IMR-90 (cell line): ENCODE measurements at regions not wholly inside any gene's neighbourhood (a gene's known extent, or its start where the extent isn't known, plus 50 kb on each side); places are given as distances from the start of the nearest gene placed in this dataset.

ENCODE experiments used
- BHLHE40 ChIP-seq: fragments of 150-350 bp; IDR thresholded peaks from 2 replicates; pipeline ENCODE4 v1.6.1; 2016; ENCODE audit warnings: mild to moderate bottlenecking, low read depth, low read length
- CEBPB ChIP-seq: IDR thresholded peaks from 2 replicates; pipeline ENCODE4 v1.6.1; 2012; ENCODE audit warnings: low read depth, low read length, improper control_type of control experiment
- CHD1 ChIP-seq: IDR thresholded peaks from 2 replicates; pipeline ENCODE4 v1.6.1; 2012; ENCODE audit warnings: low read depth, low read length, improper control_type of control experiment
- CTCF ChIP-seq: conservative IDR thresholded peaks from 2 replicates; pipeline ENCODE4 v1.5.1; 2012; ENCODE audit warnings: mild to moderate bottlenecking, low read depth, low read length, improper control_type of control experiment
- ELK1 ChIP-seq: fragments of 150-350 bp; IDR thresholded peaks from 2 replicates; pipeline ENCODE4 v1.6.1; 2016; ENCODE audit warnings: low read depth, mild to moderate bottlenecking, low read length, moderate library complexity, borderline replicate concordance
- FOS ChIP-seq: fragments of 150-350 bp; IDR thresholded peaks from 2 replicates; pipeline ENCODE4 v1.6.1; 2016; ENCODE audit warnings: low read depth, low read length
- MAFK ChIP-seq: IDR thresholded peaks from 2 replicates; pipeline ENCODE4 v1.6.1; 2012; ENCODE audit warnings: low read depth, low read length, improper control_type of control experiment
- MAZ ChIP-seq: IDR thresholded peaks from 2 replicates; pipeline ENCODE4 v1.6.1; 2012; ENCODE audit warnings: low read depth, mild to moderate bottlenecking, low read length, improper control_type of control experiment, moderate library complexity, borderline replicate concordance
- MXI1 ChIP-seq: IDR thresholded peaks from 2 replicates; pipeline ENCODE4 v1.6.1; 2012; ENCODE audit warnings: low read depth, mild to moderate bottlenecking, low read length, moderate library complexity, borderline replicate concordance
- POLR2A ChIP-seq: IDR thresholded peaks from 2 replicates; pipeline ENCODE4 v1.6.1; 2012; ENCODE audit warnings: mild to moderate bottlenecking, low read depth, low read length
- RAD21 ChIP-seq: IDR thresholded peaks from 2 replicates; pipeline ENCODE4 v1.6.1; 2012; ENCODE audit warnings: low read length, improper control_type of control experiment
- RCOR1 ChIP-seq: IDR thresholded peaks from 2 replicates; pipeline ENCODE4 v1.6.1; 2012; ENCODE audit warnings: mild to moderate bottlenecking, low read length, improper control_type of control experiment; ENCODE audit not compliant: insufficient replicate concordance
- RFX5 ChIP-seq: IDR thresholded peaks from 2 replicates; pipeline ENCODE4 v1.8.0; 2012; ENCODE audit warnings: low read depth, mild to moderate bottlenecking, low read length, moderate library complexity
- SMC3 ChIP-seq: fragments of 150-350 bp; IDR thresholded peaks from 2 replicates; pipeline ENCODE4 v1.6.1; 2016; ENCODE audit warnings: low read depth, mild to moderate bottlenecking, antibody characterized with exemption, low read length, moderate library complexity

GRCh38 chr14:105867961-105868599 is 341.7 kb downstream of the TMEM121 start:
- no peak for TF ChIP-seq POLR2A
- no peak for TF ChIP-seq CTCF
- TF ChIP-seq CEBPB, result no peak
- no peak for TF ChIP-seq RCOR1
- no peak for TF ChIP-seq MAZ
- no peak for TF ChIP-seq RAD21
- TF ChIP-seq ELK1, result no peak
- TF ChIP-seq MAFK, result no peak
- no peak for TF ChIP-seq MXI1
- TF ChIP-seq SMC3, result no peak
- no peak for TF ChIP-seq CHD1
- TF ChIP-seq BHLHE40, result no peak
- TF ChIP-seq FOS, result no peak
- TF ChIP-seq RFX5, result no peak
